Activated T-helper 17 cell treated with anti-CD3 and anti-CD28 coated beads, Interleukin-2, amount 50 U/mL, for 72 hours (primary cell): ENCODE measurements at regions not wholly inside any gene's neighbourhood (a gene's known extent, or its start where the extent isn't known, plus 50 kb on each side); places are given as distances from the start of the nearest gene placed in this dataset.
"Not testable (repeated sequence)": the region's sequence is repeated elsewhere in the genome, so short reads cannot be mapped to it uniquely, and the experiment has no call there.

ENCODE experiments used
- ATAC-seq: fragments of 150-1000 bp; cut with Tn5 transposase; replicated peaks from 2 replicates; pipeline ENCODE4 v1.10.0; 2021; ENCODE audit warnings: mild to moderate bottlenecking, moderate library complexity
- H3K27ac Mint-ChIP-seq: one replicate; pipeline ENCODE4 v1.8.0; 2022; ENCODE audit warnings: mixed read lengths
- H3K27me3 Mint-ChIP-seq: one replicate; pipeline ENCODE4 v1.8.0; 2022; ENCODE audit warnings: mixed read lengths
- H3K36me3 Mint-ChIP-seq: one replicate; pipeline ENCODE4 v1.8.0; 2022; ENCODE audit warnings: low read depth, mild to moderate bottlenecking, mixed read lengths
- H3K4me1 Mint-ChIP-seq: one replicate; pipeline ENCODE4 v1.8.0; 2022; ENCODE audit warnings: mixed read lengths
- H3K4me3 Mint-ChIP-seq: one replicate; pipeline ENCODE4 v1.8.0; 2022; ENCODE audit warnings: mild to moderate bottlenecking, mixed read lengths
- H3K9me3 Mint-ChIP-seq: one replicate; pipeline ENCODE4 v1.8.0; 2022; ENCODE audit warnings: mixed read lengths

- Mint-ChIP-seq H3K27ac (no peak overlapping the region), H3K9me3 (peaks cover 29% of the 10 kb centered on the region), H3K4me1 (no peaks in the 10 kb centered on the region), H3K4me3 (no peak overlapping the region), H3K27me3 (no peaks in the 10 kb centered on the region), H3K36me3 (no peaks in the 10 kb centered on the region)
- ATAC-seq = no peak
Measured at GRCh38 chr11:50333861-50334260, 301.2 kb downstream of the OR4C45 start.

GRCh38 chr11:50337432-50337831 is 304.8 kb downstream of the OR4C45 start:
- not testable (repeated sequence) for H3K36me3 Mint-ChIP-seq, H3K4me1 Mint-ChIP-seq, H3K27me3 Mint-ChIP-seq, ATAC-seq, H3K27ac Mint-ChIP-seq, H3K4me3 Mint-ChIP-seq
- H3K9me3 Mint-ChIP-seq = peaks cover 28% of the 10 kb centered on the region

GRCh38 chr11:50348018-50348417 is 315.3 kb downstream of the OR4C45 start:
- not testable (repeated sequence) for H3K9me3 Mint-ChIP-seq, H3K27me3 Mint-ChIP-seq, H3K4me1 Mint-ChIP-seq, ATAC-seq, H3K36me3 Mint-ChIP-seq, H3K4me3 Mint-ChIP-seq, H3K27ac Mint-ChIP-seq

GRCh38 chr11:50379484-50379883 is 346.8 kb downstream of the OR4C45 start:
- no peak for ATAC-seq
- no peak overlapping the region for H3K27ac Mint-ChIP-seq
- H3K36me3 Mint-ChIP-seq = no peaks in the 10 kb centered on the region
- no peaks in the 10 kb centered on the region for H3K27me3 Mint-ChIP-seq
- H3K4me3 Mint-ChIP-seq = no peak overlapping the region
- peaks cover 6% of the 10 kb centered on the region for H3K9me3 Mint-ChIP-seq
- H3K4me1 Mint-ChIP-seq = no peaks in the 10 kb centered on the region

GRCh38 chr11:50394017-50394416 is 361.3 kb downstream of the OR4C45 start:
- Mint-ChIP-seq H3K4me1 (no peaks in the 10 kb centered on the region), H3K9me3 (peaks cover 19% of the 10 kb centered on the region), H3K27ac (no peak overlapping the region), H3K36me3 (no peaks in the 10 kb centered on the region), H3K4me3 (no peak overlapping the region), H3K27me3 (no peaks in the 10 kb centered on the region)
- no peak for ATAC-seq

- ATAC-seq = no peak
- H3K4me3 Mint-ChIP-seq = no peak overlapping the region
- H3K4me1 Mint-ChIP-seq = no peaks in the 10 kb centered on the region
- H3K36me3 Mint-ChIP-seq = no peaks in the 10 kb centered on the region
- H3K27me3 Mint-ChIP-seq = no peaks in the 10 kb centered on the region
- peaks cover 13% of the 10 kb centered on the region for H3K9me3 Mint-ChIP-seq
- no peak overlapping the region for H3K27ac Mint-ChIP-seq
Measured at GRCh38 chr11:50412832-50413231, 380.2 kb downstream of the OR4C45 start.

GRCh38 chr11:50423208-50423607 is 390.5 kb downstream of the OR4C45 start:
- Mint-ChIP-seq H3K4me1 (no peaks in the 10 kb centered on the region), H3K27ac (no peak overlapping the region), H3K4me3 (no peak overlapping the region), H3K27me3 (no peaks in the 10 kb centered on the region), H3K9me3 (peaks cover 5% of the 10 kb centered on the region), H3K36me3 (no peaks in the 10 kb centered on the region)
- ATAC-seq = no peak
